ENCODE measurements at regions not wholly inside any gene's neighbourhood (a gene's known extent, or its start where the extent isn't known, plus 50 kb on each side); places are given as distances from the start of the nearest gene placed in this dataset.

DNA sequence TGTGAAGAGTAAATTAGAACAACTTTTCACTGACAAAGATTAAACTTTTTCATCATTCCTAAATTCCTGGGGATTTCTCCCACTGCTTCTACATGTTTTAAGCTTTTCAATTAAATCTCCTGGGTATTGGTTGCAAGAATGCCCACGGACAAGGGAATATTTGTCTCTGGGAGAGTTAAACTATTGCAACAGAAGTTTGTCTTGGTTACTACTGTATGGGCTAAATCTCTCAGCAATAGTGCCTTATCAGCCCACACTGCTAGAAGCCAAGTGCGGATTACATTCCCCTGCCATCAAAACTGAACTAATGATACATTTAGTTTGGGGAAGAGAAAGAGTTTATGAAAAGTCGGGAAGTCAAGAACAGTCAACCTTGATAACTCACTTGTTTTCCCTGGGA, 528.2 kb upstream of the C9orf72 start:
- TF ChIP-seq POLR2AphosphoS5 (IDR thresholded peaks at IDR 0.05; ENCODE audit: low read depth, low read length) (no peak), SIN3A (IDR thresholded peaks at IDR 0.05; ENCODE audit: borderline replicate concordance, insufficient read depth, low read depth, low read length) (no peak), TCF7L2 (IDR thresholded peaks at IDR 0.05; ENCODE audit: low read depth, low read length) (no peak)
- TF ChIP-seq, protein P1, sequence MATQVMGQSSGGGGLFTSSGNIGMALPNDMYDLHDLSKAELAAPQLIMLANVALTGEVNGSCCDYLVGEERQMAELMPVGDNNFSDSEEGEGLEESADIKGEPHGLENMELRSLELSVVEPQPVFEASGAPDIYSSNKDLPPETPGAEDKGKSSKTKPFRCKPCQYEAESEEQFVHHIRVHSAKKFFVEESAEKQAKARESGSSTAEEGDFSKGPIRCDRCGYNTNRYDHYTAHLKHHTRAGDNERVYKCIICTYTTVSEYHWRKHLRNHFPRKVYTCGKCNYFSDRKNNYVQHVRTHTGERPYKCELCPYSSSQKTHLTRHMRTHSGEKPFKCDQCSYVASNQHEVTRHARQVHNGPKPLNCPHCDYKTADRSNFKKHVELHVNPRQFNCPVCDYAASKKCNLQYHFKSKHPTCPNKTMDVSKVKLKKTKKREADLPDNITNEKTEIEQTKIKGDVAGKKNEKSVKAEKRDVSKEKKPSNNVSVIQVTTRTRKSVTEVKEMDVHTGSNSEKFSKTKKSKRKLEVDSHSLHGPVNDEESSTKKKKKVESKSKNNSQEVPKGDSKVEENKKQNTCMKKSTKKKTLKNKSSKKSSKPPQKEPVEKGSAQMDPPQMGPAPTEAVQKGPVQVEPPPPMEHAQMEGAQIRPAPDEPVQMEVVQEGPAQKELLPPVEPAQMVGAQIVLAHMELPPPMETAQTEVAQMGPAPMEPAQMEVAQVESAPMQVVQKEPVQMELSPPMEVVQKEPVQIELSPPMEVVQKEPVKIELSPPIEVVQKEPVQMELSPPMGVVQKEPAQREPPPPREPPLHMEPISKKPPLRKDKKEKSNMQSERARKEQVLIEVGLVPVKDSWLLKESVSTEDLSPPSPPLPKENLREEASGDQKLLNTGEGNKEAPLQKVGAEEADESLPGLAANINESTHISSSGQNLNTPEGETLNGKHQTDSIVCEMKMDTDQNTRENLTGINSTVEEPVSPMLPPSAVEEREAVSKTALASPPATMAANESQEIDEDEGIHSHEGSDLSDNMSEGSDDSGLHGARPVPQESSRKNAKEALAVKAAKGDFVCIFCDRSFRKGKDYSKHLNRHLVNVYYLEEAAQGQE (IDR thresholded peaks at IDR 0.05; ENCODE audit: insufficient read depth in 1 of 2, low read depth in 2 of 2, low read length in 1 of 2) = no peak
- TF ChIP-seq, protein P2, sequence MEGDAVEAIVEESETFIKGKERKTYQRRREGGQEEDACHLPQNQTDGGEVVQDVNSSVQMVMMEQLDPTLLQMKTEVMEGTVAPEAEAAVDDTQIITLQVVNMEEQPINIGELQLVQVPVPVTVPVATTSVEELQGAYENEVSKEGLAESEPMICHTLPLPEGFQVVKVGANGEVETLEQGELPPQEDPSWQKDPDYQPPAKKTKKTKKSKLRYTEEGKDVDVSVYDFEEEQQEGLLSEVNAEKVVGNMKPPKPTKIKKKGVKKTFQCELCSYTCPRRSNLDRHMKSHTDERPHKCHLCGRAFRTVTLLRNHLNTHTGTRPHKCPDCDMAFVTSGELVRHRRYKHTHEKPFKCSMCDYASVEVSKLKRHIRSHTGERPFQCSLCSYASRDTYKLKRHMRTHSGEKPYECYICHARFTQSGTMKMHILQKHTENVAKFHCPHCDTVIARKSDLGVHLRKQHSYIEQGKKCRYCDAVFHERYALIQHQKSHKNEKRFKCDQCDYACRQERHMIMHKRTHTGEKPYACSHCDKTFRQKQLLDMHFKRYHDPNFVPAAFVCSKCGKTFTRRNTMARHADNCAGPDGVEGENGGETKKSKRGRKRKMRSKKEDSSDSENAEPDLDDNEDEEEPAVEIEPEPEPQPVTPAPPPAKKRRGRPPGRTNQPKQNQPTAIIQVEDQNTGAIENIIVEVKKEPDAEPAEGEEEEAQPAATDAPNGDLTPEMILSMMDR (IDR thresholded peaks at IDR 0.05) = no peak
- ChIA-PET CTCF (no interaction called here), POLR2A (no interaction called here)

DNA sequence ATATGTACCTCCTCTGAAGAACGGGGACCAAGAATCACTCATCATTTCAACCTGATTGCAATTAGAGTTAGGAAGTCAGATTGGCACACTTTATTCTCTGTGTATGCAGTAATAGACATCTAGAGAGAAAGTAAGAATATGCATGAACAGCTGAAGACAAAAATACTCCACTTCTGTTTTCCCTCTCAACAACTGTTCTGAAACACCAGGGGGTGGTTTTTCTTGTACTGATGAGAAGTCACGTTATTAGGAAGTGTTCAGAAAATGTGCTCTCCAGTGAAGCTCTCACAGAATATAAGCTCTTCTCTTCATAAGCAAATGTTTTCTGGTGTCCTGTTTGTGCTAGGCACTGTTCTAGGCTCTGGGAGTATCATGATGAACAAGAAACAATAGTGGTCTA, 531.7 kb upstream of the C9orf72 start:
- no TSS peak for BruUV-seq (replicated peaks)
- H3K4me3 ChIP-seq (ENCODE audit: low read depth in 2 of 2, low read length in 2 of 2) = no peak overlapping the region
- no peaks in the 10 kb centered on the region for H3K4me1 ChIP-seq (ENCODE audit: control insufficient read depth, insufficient read depth, low read length)
- no peaks in the 10 kb centered on the region for H3K9me3 ChIP-seq (ENCODE audit: control insufficient read depth, insufficient read depth, low read depth, low read length)
- intact Hi-C loops (cut with micrococcal nuclease; ENCODE audit: unreplicated experiment) (no loop called here), in situ Hi-C loops (cut with HindIII; ENCODE audit: low pct_unique_long_range_greater_than_20kb, low sequenced_read_pairs) (no loop called here)
- TF ChIP-seq TCF7L2 (IDR thresholded peaks at IDR 0.05; ENCODE audit: low read depth, low read length) (no peak), SIN3A (IDR thresholded peaks at IDR 0.05; ENCODE audit: borderline replicate concordance, insufficient read depth, low read depth, low read length) (no peak), POLR2AphosphoS5 (IDR thresholded peaks at IDR 0.05; ENCODE audit: low read depth, low read length) (no peak)
- TF ChIP-seq, protein P2 (IDR thresholded peaks at IDR 0.05) = no peak
- TF ChIP-seq, protein P1 (IDR thresholded peaks at IDR 0.05; ENCODE audit: insufficient read depth in 1 of 2, low read depth in 2 of 2, low read length in 1 of 2) = no peak
- POLR2A ChIA-PET = no interaction called here
- H3K27me3 ChIP-seq (ENCODE audit: control insufficient read depth, insufficient read depth, low read length) = no peaks in the 10 kb centered on the region
- DNase-seq (ENCODE audit: low read depth, low spot score) (no peak), ATAC-seq (no peak)
- CTCF ChIA-PET = no interaction called here
- H3K27ac ChIP-seq (ENCODE audit: low read length) = no peak overlapping the region
- H3K36me3 ChIP-seq (ENCODE audit: control insufficient read depth, insufficient read depth, low read length) = no peaks in the 10 kb centered on the region

More for the DNA sequence above, 528.2 kb upstream of the C9orf72 start:
- Histone ChIP-seq H3K27ac (ENCODE audit: low read length) (no peak overlapping the region), H3K4me3 (ENCODE audit: low read depth in 2 of 2, low read length in 2 of 2) (no peak overlapping the region), H3K27me3 (ENCODE audit: control insufficient read depth, insufficient read depth, low read length) (no peaks in the 10 kb centered on the region), H3K36me3 (ENCODE audit: control insufficient read depth, insufficient read depth, low read length) (no peaks in the 10 kb centered on the region), H3K9me3 (ENCODE audit: control insufficient read depth, insufficient read depth, low read depth, low read length) (no peaks in the 10 kb centered on the region), H3K4me1 (ENCODE audit: control insufficient read depth, insufficient read depth, low read length) (no peaks in the 10 kb centered on the region)
- in situ Hi-C loops (cut with HindIII; ENCODE audit: low pct_unique_long_range_greater_than_20kb, low sequenced_read_pairs) = no loop called here
- BruUV-seq (replicated peaks) = no TSS peak
- DNase-seq (ENCODE audit: low read depth, low spot score) = no peak
- ATAC-seq = no peak
- intact Hi-C loops (cut with micrococcal nuclease; ENCODE audit: unreplicated experiment) = no loop called here
